GM12873 (cell line): ENCODE measurements at regions not wholly inside any gene's neighbourhood (a gene's known extent, or its start where the extent isn't known, plus 50 kb on each side); places are given as distances from the start of the nearest gene placed in this dataset.

Experiments used
- CTCF ChIP-seq: IDR thresholded peaks from 2 replicates; pipeline ENCODE4 v1.5.1; 2012; ENCODE audit warnings: low read depth, mild to moderate bottlenecking, moderate library complexity, low read length, control low read depth; ENCODE audit not compliant: insufficient read depth; ENCODE audit errors: missing control alignments

- TF ChIP-seq CTCF = no peak
These were observed 1108.1 kb downstream of the BRINP3 start for GRCh38 chr1:189369612-189370011.

GRCh38 chr1:189374816-189375215 lies 1102.8 kb downstream of the BRINP3 start:
- no peak for TF ChIP-seq CTCF

- TF ChIP-seq CTCF = no peak
These were observed 1072.2 kb downstream of the BRINP3 start for GRCh38 chr1:189405419-189405818.

GRCh38 chr1:189409774-189410173 lies 1067.9 kb downstream of the BRINP3 start:
- no peak for TF ChIP-seq CTCF

GRCh38 chr1:189424746-189425331 lies 1052.8 kb downstream of the BRINP3 start:
- no peak for TF ChIP-seq CTCF

GRCh38 chr1:189429610-189430009 lies 1048.1 kb downstream of the BRINP3 start:
- TF ChIP-seq CTCF = peak; percentile 67

GRCh38 chr1:189431447-189431846 lies 1046.2 kb downstream of the BRINP3 start:
- TF ChIP-seq CTCF = no peak
